GM12878 (cell line): ENCODE measurements at regions not wholly inside any gene's neighbourhood (a gene's known extent, or its start where the extent isn't known, plus 50 kb on each side); places are given as distances from the start of the nearest gene placed in this dataset.

ENCODE experiments used
- ATAC-seq: fragments of 200-7000 bp; cut with Tn5 transposase; 3 replicates; pipeline ENCODE4 v1.9.1; 2020; ENCODE audit warnings: mild to moderate bottlenecking, moderate library complexity
- BruUV-seq: library from RNA; stranded (reverse); fragments of 400-500 nt; replicated peaks from 2 replicates; lab custom pipeline; 2021; lab: Mats Ljungman, UMichigan
- CTCF ChIA-PET: fragments of 300-600 bp; sonication (Branson Sonifier 250); formaldehyde crosslinking; extraction: SDS; loops from one replicate; lab custom pipeline; 2021; ENCODE audit warnings: inconsistent platforms; lab: Yijun Ruan, JAX
- POLR2A ChIA-PET: fragments of 350-600 bp; formaldehyde crosslinking; extraction: SDS; loops from one replicate; lab custom pipeline; 2021; ENCODE audit warnings: inconsistent platforms; lab: Charles Lee
- RAD21 ChIA-PET: fragments of 300-600 bp; sonication (Branson Sonifier 250); formaldehyde crosslinking; loops from one replicate; lab custom pipeline; 2023; ENCODE audit warnings: antibody characterized with exemption; ENCODE audit not compliant: unreplicated experiment; lab: Charles Lee
- SMC1A ChIA-PET: fragments of 300-600 bp; sonication (Branson Sonifier 250); formaldehyde crosslinking; loops from one replicate; lab custom pipeline; 2023; ENCODE audit not compliant: unreplicated experiment, uncharacterized antibody; lab: Charles Lee
- DNase-seq: peaks from one replicate; pipeline ENCODE4 v3.0.0-alpha.2; 2011; ENCODE audit warnings: low read depth, low spot score
- FAIRE-seq: peaks from 3 replicates; lab custom pipeline; 2011; peaks lifted over from hg19 to GRCh38; lab: Jason Lieb, UNC
- H2AFZ ChIP-seq: 2 replicates; pipeline ENCODE4 v1.6.0; 2011; ENCODE audit warnings: low read depth, low read length, control low read depth; ENCODE audit not compliant: control insufficient read depth
- H3K27ac ChIP-seq: 2 replicates; pipeline ENCODE4 v1.5.1; 2011; ENCODE audit warnings: control low read depth; ENCODE audit not compliant: control insufficient read depth, insufficient read depth
- H3K27me3 ChIP-seq, 2 experiments: replicated peaks in 1 of 2; 2 replicates each; pipeline versions ENCODE4 v1.6.0 to v1.6.1; 2011; ENCODE audit warnings: low read length in 1 of 2; ENCODE audit not compliant: control insufficient read depth in 2 of 2, insufficient read depth in 2 of 2
- H3K36me3 ChIP-seq, 2 experiments: 2 replicates each; pipeline ENCODE4 v1.5.1; 2011; ENCODE audit warnings: low read length in 1 of 2; ENCODE audit not compliant: control insufficient read depth in 2 of 2, insufficient read depth in 2 of 2
- H3K4me1 ChIP-seq: 2 replicates; pipeline ENCODE4 v1.6.1; 2011; ENCODE audit warnings: mild to moderate bottlenecking, low read length, moderate library complexity, mixed read lengths; ENCODE audit not compliant: control insufficient read depth, insufficient read depth
- H3K4me2 ChIP-seq: 2 replicates; pipeline ENCODE4 v1.6.0; 2011; ENCODE audit warnings: control low read depth; ENCODE audit not compliant: control insufficient read depth, insufficient read depth
- H3K4me3 ChIP-seq: fragments of 200-600 bp; sonication (generic); 2 replicates; pipeline ENCODE4 v1.5.1; 2016
- H3K79me2 ChIP-seq: 2 replicates; pipeline ENCODE4 v1.6.0; 2011; ENCODE audit warnings: low read length; ENCODE audit not compliant: control insufficient read depth, insufficient read depth
- H3K9ac ChIP-seq: 2 replicates; pipeline ENCODE4 v1.8.0; 2011; ENCODE audit warnings: low read length, control low read depth, mixed read lengths; ENCODE audit not compliant: control insufficient read depth, insufficient read depth
- H3K9me3 ChIP-seq: replicated peaks from 3 replicates; pipeline ENCODE4 v1.5.1; 2011; ENCODE audit warnings: mild to moderate bottlenecking, low read length; ENCODE audit not compliant: control insufficient read depth, insufficient read depth
- H4K20me1 ChIP-seq: 2 replicates; pipeline ENCODE4 v1.6.0; 2011; ENCODE audit not compliant: control insufficient read depth, insufficient read depth
- BMI1 ChIP-seq: fragments of 450-650 bp; IDR thresholded peaks from 2 replicates; pipeline ENCODE4 v1.6.1; 2016; ENCODE audit warnings: mild to moderate bottlenecking, moderate library complexity, borderline replicate concordance
- IKZF1 ChIP-seq: fragments of 450-650 bp; conservative IDR thresholded peaks from 2 replicates; pipeline ENCODE4 v1.6.1; 2017; ENCODE audit warnings: antibody characterized with exemption, mild to moderate bottlenecking
- JUNB ChIP-seq: IDR thresholded peaks from 2 replicates; pipeline ENCODE4 v1.6.1; 2016; ENCODE audit warnings: antibody characterized with exemption, mild to moderate bottlenecking
- LARP7 ChIP-seq: fragments of 450-650 bp; IDR thresholded peaks from 2 replicates; pipeline ENCODE4 v1.6.1; 2017; ENCODE audit warnings: mild to moderate bottlenecking
- MYB ChIP-seq: fragments of 150-350 bp; IDR thresholded peaks from 2 replicates; pipeline ENCODE4 v1.6.1; 2014; ENCODE audit warnings: mild to moderate bottlenecking, low read depth, low read length, borderline replicate concordance
- NFXL1 ChIP-seq: fragments of 450-650 bp; IDR thresholded peaks from 2 replicates; pipeline ENCODE4 v1.6.1; 2017; ENCODE audit warnings: antibody characterized with exemption, mild to moderate bottlenecking, borderline replicate concordance
- SMARCA5 ChIP-seq: fragments of 450-650 bp; IDR thresholded peaks from 2 replicates; pipeline ENCODE4 v1.6.1; 2017; ENCODE audit warnings: mild to moderate bottlenecking
- SREBF2 ChIP-seq: IDR thresholded peaks from 2 replicates; pipeline ENCODE4 v1.6.1; 2012; ENCODE audit warnings: mild to moderate bottlenecking, low read length
- WGBS: methylation state at CpG from one replicate; pipeline ENCODE4 v1.1.6; 2016; ENCODE audit warnings: low lambda C conversion rate; ENCODE audit not compliant: insufficient replicate concordance, insufficient coverage; ENCODE audit errors: missing lambda C conversion rate; 5-methylcytosine and 5-hydroxymethylcytosine counted together
- in situ Hi-C: fragments of 300-500 bp; cut with MboI; formaldehyde crosslinking; loops from 9 replicates; pipeline ENCODE4 v1.14.3; 2018; ENCODE audit warnings: mixed read lengths
- intact Hi-C: fragments of 100-400 bp; cut with micrococcal nuclease; formaldehyde crosslinking; loops from one replicate; pipeline ENCODE4 v1.14.2; 2022; ENCODE audit not compliant: unreplicated experiment
- TF ChIP-seq, protein P1 (sequence below): IDR thresholded peaks from 2 replicates; pipeline ENCODE4 v1.6.1; 2011; ENCODE audit warnings: low read depth, mild to moderate bottlenecking, low read length, moderate library complexity, borderline replicate concordance; ENCODE audit errors: extremely low read depth
- TF ChIP-seq, protein P2 (sequence below): IDR thresholded peaks from 2 replicates; pipeline ENCODE4 v1.6.1; 2011; ENCODE audit warnings: mild to moderate bottlenecking, low read depth, low read length, moderate library complexity; ENCODE audit not compliant: insufficient replicate concordance
- TF ChIP-seq, protein P3 (sequence below): IDR thresholded peaks from 2 replicates; pipeline ENCODE4 v1.6.1; 2011; ENCODE audit warnings: low read depth, low read length, improper control_type of control experiment, borderline replicate concordance

DNA sequence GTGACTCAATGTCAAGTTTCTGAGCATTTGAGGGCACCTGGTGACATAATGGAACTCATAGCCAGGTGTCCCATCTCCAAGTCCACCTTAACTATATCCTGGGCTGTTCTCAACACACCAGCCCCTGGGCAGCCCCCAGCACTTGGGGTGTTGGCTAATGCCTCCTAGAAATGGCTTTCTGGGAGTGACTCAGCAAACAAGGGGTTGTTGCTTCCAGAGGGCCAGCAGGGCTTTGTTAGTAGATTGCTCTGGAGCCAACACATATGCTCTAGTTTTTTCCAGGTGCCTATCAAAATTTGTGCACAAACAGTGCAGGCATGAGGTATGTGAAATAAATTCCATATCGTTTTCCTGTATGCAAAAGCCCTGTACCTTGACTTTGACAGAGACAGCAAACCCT lies 448.4 kb downstream of the SLC4A3 start:
- no TSS peak for BruUV-seq
- POLR2A ChIA-PET, result no interaction called here
- DNase-seq (no peak), ATAC-seq (no peak), FAIRE-seq (no peak)
- SMC1A ChIA-PET, result interaction anchor here (1.0 kb wide), 1 partner anchor 9 kb away, joined by 3 read pairs; no protein-coding TSS in a partner anchor
- RAD21 ChIA-PET, result no interaction called here
- WGBS, result 0% methylated on average over 1 of the region's 1 CpG
- Histone ChIP-seq H3K9ac (no peak overlapping the region), H4K20me1 (no peaks in the 10 kb centered on the region), H3K27ac (no peak overlapping the region), H3K9me3 (no peaks in the 10 kb centered on the region), H3K27me3 (peaks cover 0 to 2% of the 10 kb centered on the region in 2 experiments; a peak in 1 of 4 replicates), H3K4me2 (no peak overlapping the region), H3K79me2 (no peaks in the 10 kb centered on the region), H2AFZ (no peak overlapping the region)
- in situ Hi-C loops (no loop called here), intact Hi-C loops (no loop called here)
- TF ChIP-seq, protein P1, sequence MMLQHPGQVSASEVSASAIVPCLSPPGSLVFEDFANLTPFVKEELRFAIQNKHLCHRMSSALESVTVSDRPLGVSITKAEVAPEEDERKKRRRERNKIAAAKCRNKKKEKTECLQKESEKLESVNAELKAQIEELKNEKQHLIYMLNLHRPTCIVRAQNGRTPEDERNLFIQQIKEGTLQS, result no peak
- TF ChIP-seq, protein P2, sequence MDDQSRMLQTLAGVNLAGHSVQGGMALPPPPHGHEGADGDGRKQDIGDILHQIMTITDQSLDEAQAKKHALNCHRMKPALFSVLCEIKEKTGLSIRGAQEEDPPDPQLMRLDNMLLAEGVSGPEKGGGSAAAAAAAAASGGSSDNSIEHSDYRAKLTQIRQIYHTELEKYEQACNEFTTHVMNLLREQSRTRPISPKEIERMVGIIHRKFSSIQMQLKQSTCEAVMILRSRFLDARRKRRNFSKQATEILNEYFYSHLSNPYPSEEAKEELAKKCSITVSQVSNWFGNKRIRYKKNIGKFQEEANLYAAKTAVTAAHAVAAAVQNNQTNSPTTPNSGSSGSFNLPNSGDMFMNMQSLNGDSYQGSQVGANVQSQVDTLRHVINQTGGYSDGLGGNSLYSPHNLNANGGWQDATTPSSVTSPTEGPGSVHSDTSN, result no peak
- TF ChIP-seq, protein P3, sequence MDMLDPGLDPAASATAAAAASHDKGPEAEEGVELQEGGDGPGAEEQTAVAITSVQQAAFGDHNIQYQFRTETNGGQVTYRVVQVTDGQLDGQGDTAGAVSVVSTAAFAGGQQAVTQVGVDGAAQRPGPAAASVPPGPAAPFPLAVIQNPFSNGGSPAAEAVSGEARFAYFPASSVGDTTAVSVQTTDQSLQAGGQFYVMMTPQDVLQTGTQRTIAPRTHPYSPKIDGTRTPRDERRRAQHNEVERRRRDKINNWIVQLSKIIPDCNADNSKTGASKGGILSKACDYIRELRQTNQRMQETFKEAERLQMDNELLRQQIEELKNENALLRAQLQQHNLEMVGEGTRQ, result no peak
- TF ChIP-seq IKZF1 (no peak), NFXL1 (no peak), JUNB (no peak), SREBF2 (no peak), SMARCA5 (no peak), LARP7 (no peak), MYB (no peak), BMI1 (no peak)
- TF ChIP-seq, all 136 proteins: peak for 0
- CTCF ChIA-PET, result interaction anchor here (1.0 kb wide), 1 partner anchor 10 kb away, joined by 3 read pairs; no protein-coding TSS in a partner anchor
- no peaks in the 10 kb centered on the region for H3K4me1 ChIP-seq
- no peak overlapping the region for H3K4me3 ChIP-seq
- no peaks in the 10 kb centered on the region for H3K36me3 ChIP-seq
